ENCODE measurements at regions not wholly inside any gene's neighbourhood (a gene's known extent, or its start where the extent isn't known, plus 50 kb on each side); places are given as distances from the start of the nearest gene placed in this dataset.
"Not testable (repeated sequence)": the region's sequence is repeated elsewhere in the genome, so short reads cannot be mapped to it uniquely, and the experiment has no call there.

- intact Hi-C loops (cut with micrococcal nuclease), result no loop called here
- Histone ChIP-seq H3K4me3 (no peak overlapping the region), H3K9me3 (replicated peaks) (no peaks in the 10 kb centered on the region), H3K4me1 (no peaks in the 10 kb centered on the region), H3K36me3 (no peaks in the 10 kb centered on the region), H3K27ac (replicated peaks) (no peak overlapping the region), H3K27me3 (ENCODE audit: low read depth) (peaks cover 4% of the 10 kb centered on the region)
- no peak for DNase-seq
- TF ChIP-seq, protein P1, sequence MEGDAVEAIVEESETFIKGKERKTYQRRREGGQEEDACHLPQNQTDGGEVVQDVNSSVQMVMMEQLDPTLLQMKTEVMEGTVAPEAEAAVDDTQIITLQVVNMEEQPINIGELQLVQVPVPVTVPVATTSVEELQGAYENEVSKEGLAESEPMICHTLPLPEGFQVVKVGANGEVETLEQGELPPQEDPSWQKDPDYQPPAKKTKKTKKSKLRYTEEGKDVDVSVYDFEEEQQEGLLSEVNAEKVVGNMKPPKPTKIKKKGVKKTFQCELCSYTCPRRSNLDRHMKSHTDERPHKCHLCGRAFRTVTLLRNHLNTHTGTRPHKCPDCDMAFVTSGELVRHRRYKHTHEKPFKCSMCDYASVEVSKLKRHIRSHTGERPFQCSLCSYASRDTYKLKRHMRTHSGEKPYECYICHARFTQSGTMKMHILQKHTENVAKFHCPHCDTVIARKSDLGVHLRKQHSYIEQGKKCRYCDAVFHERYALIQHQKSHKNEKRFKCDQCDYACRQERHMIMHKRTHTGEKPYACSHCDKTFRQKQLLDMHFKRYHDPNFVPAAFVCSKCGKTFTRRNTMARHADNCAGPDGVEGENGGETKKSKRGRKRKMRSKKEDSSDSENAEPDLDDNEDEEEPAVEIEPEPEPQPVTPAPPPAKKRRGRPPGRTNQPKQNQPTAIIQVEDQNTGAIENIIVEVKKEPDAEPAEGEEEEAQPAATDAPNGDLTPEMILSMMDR (IDR thresholded peaks at IDR 0.05; ENCODE audit: borderline replicate concordance), result no peak
These were observed 464.3 kb upstream of the GRM7 start for GRCh38 chr3:6396631-6397030.

DNA sequence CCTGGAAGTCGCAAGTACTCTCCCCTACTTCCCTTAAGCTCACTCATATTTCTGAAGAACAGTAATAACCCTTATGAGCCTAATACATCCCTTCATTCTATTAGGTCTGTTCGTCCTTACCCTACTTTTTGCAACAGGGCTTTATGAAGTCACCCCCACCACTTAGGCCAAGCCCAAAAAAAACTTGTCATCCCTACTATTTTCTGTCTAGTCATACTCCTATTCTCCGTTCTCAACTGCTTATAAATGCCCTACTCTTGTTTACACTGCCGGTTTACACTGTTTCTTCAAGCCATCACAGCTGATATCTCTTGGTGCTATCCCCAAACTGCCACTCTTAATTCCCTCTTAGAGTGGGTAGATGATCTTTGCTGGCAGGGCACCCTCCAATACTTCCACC is 458.2 kb upstream of the GRM7 start:
- H3K4me3 ChIP-seq; intact Hi-C loops (cut with micrococcal nuclease); H3K27ac ChIP-seq (replicated peaks); H3K36me3 ChIP-seq; H3K4me1 ChIP-seq; DNase-seq; H3K27me3 ChIP-seq (ENCODE audit: low read depth): not testable (repeated sequence)
- H3K9me3 ChIP-seq (replicated peaks), result peaks cover 26% of the 10 kb centered on the region

GRCh38 chr3:6406923-6407322 is 454.0 kb upstream of the GRM7 start:
- H3K4me1 ChIP-seq; H3K27ac ChIP-seq (replicated peaks); H3K36me3 ChIP-seq; H3K4me3 ChIP-seq; intact Hi-C loops (cut with micrococcal nuclease); H3K27me3 ChIP-seq (ENCODE audit: low read depth); DNase-seq: not testable (repeated sequence)
- peaks cover 26% of the 10 kb centered on the region for H3K9me3 ChIP-seq (replicated peaks)

DNA sequence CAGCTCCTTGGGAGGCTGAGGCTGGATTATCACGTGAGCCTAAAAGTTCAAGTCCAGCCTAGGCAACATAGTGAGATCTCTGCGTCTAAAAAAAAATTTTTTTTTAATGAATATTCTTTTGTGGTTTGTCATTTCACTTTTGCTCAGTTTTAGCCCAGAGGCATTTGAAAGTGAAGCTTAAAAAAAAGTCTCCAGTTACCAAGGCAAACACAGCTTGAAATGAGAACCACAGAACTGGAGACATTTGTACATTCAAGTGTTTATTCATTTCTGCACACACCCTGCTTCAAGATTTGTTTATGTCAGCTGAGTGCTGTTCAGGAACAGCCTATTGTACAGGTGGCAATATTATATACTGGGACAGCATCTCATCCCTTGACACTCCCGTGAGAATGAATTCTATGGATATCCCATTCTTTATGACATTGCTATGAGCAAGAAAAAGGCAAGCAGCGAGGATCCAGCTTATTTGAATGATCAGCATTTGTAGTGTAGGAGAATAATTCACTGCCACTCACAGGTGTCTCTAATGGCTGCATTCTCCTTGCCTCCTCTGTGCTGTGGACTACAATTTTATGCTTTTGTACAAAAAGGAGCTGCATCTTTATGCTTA is 444.8 kb upstream of the GRM7 start:
- Histone ChIP-seq H3K27me3 (ENCODE audit: low read depth) (no peaks in the 10 kb centered on the region), H3K9me3 (replicated peaks) (no peaks in the 10 kb centered on the region), H3K4me1 (no peaks in the 10 kb centered on the region), H3K36me3 (no peaks in the 10 kb centered on the region), H3K4me3 (no peak overlapping the region), H3K27ac (replicated peaks) (no peak overlapping the region)
- TF ChIP-seq, protein P1 (IDR thresholded peaks at IDR 0.05; ENCODE audit: borderline replicate concordance), result no peak
- no peak for DNase-seq
- intact Hi-C loops (cut with micrococcal nuclease), result no loop called here

- Histone ChIP-seq H3K36me3 (no peaks in the 10 kb centered on the region), H3K4me1 (no peaks in the 10 kb centered on the region), H3K27ac (replicated peaks) (no peak overlapping the region), H3K4me3 (no peak overlapping the region), H3K9me3 (replicated peaks) (no peaks in the 10 kb centered on the region), H3K27me3 (ENCODE audit: low read depth) (no peaks in the 10 kb centered on the region)
- intact Hi-C loops (cut with micrococcal nuclease), result no loop called here
- TF ChIP-seq, protein P1 (IDR thresholded peaks at IDR 0.05; ENCODE audit: borderline replicate concordance), result no peak
- DNase-seq, result no peak
These were observed 443.7 kb upstream of the GRM7 start for GRCh38 chr3:6417174-6417573.

DNA sequence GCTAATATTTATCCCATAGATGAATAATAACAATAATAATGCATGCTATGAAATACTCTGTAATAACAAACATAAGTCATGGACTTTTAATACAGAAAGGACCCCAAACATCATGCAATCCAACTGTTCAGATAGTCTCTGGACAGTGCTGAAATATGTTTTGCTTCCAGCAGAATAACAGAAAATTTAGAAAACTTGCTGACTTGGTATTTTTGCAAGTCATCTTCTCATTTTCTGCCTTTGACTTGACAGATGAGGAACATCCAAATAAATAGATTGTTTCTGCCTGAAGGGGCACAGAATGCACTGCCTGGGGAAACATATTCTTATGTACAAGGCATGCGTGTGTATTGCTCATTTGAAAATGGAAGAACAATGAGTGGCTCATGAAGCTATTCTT is 442.4 kb upstream of the GRM7 start:
- no peak for DNase-seq
- intact Hi-C loops (cut with micrococcal nuclease), result no loop called here
- no peaks in the 10 kb centered on the region for H3K4me1 ChIP-seq
- no peaks in the 10 kb centered on the region for H3K27me3 ChIP-seq (ENCODE audit: low read depth)
- TF ChIP-seq, protein P1 (IDR thresholded peaks at IDR 0.05; ENCODE audit: borderline replicate concordance), result no peak
- no peak overlapping the region for H3K27ac ChIP-seq (replicated peaks)
- H3K9me3 ChIP-seq (replicated peaks), result peaks cover 1% of the 10 kb centered on the region
- H3K36me3 ChIP-seq, result no peaks in the 10 kb centered on the region
- no peak overlapping the region for H3K4me3 ChIP-seq

All from left ventricle myocardium inferior (tissue), 1 donor.